Neural progenitor cell (in vitro differentiated cells): ENCODE measurements at regions not wholly inside any gene's neighbourhood (a gene's known extent, or its start where the extent isn't known, plus 50 kb on each side); places are given as distances from the start of the nearest gene placed in this dataset.

Experiments
- CTCF ChIP-seq: fragments of 200-600 bp; sonication (generic); IDR thresholded peaks from 2 replicates; pipeline ENCODE4 v1.5.1; 2017; ENCODE audit warnings: antibody characterized with exemption, mild to moderate bottlenecking
- EZH2 ChIP-seq: fragments of 200-600 bp; sonication (generic); IDR thresholded peaks from 2 replicates; pipeline ENCODE4 v1.6.1; 2017; ENCODE audit warnings: antibody characterized with exemption, mild to moderate bottlenecking, moderate library complexity
- EZH2phosphoT487 ChIP-seq: fragments of 200-600 bp; sonication (generic); IDR thresholded peaks from 2 replicates; pipeline ENCODE4 v1.6.1; 2017; ENCODE audit warnings: antibody characterized with exemption

- TF ChIP-seq CTCF, result no peak
- no peak for TF ChIP-seq EZH2
- no peak for TF ChIP-seq EZH2phosphoT487
Observed at GRCh38 chr14:54252072-54252730, 144.6 kb upstream of the CDKN3 start.
